HCEC 1CT (cell line): ENCODE measurements at regions not wholly inside any gene's neighbourhood (a gene's known extent, or its start where the extent isn't known, plus 50 kb on each side); places are given as distances from the start of the nearest gene placed in this dataset.
A peak's percentile ranks its signal among the peaks of the same experiment; 100 is the strongest.
"Not testable (repeated sequence)": the region's sequence is repeated elsewhere in the genome, so short reads cannot be mapped to it uniquely, and the experiment has no call there.

Source experiments
- DNase-seq: peaks from one replicate; pipeline ENCODE4 v3.0.0-alpha.2; 2017

- DNase-seq: no peak
Observed at GRCh38 chr2:8595428-8595805, 86.4 kb upstream of the ID2 start.

- DNase-seq: no peak
Observed at GRCh38 chr2:8595811-8596600, 85.8 kb upstream of the ID2 start.

- no peak for DNase-seq
Observed at GRCh38 chr2:8597094-8597493, 84.8 kb upstream of the ID2 start.

GRCh38 chr2:8597559-8598225 lies 84.2 kb upstream of the ID2 start:
- DNase-seq: no peak

GRCh38 chr2:8598295-8599165 lies 83.3 kb upstream of the ID2 start:
- DNase-seq: peak; percentile 90

GRCh38 chr2:8599421-8600242 lies 82.2 kb upstream of the ID2 start:
- DNase-seq: no peak

- DNase-seq: no peak
Observed at GRCh38 chr2:8600456-8600855, 81.4 kb upstream of the ID2 start.

- no peak for DNase-seq
Observed at GRCh38 chr2:8602809-8603208, 79.0 kb upstream of the ID2 start.

- not testable (repeated sequence) for DNase-seq
Observed at GRCh38 chr2:8603356-8603755, 78.5 kb upstream of the ID2 start.

- peak; percentile 7 for DNase-seq
Observed at GRCh38 chr2:8604262-8604661, 77.6 kb upstream of the ID2 start.

- peak; percentile 24 for DNase-seq
Observed at GRCh38 chr2:8605351-8606065, 76.3 kb upstream of the ID2 start.

- no peak for DNase-seq
Observed at GRCh38 chr2:8606226-8606625, 75.6 kb upstream of the ID2 start.

- DNase-seq: no peak
Observed at GRCh38 chr2:8606649-8607550, 75.0 kb upstream of the ID2 start.

- DNase-seq: no peak
Observed at GRCh38 chr2:8607606-8608005, 74.2 kb upstream of the ID2 start.

GRCh38 chr2:8608411-8608954 lies 73.4 kb upstream of the ID2 start:
- DNase-seq: no peak

- DNase-seq: no peak
Observed at GRCh38 chr2:8609357-8609811, 72.5 kb upstream of the ID2 start.

GRCh38 chr2:8610775-8611174 lies 71.1 kb upstream of the ID2 start:
- not testable (repeated sequence) for DNase-seq

- DNase-seq: no peak
Observed at GRCh38 chr2:8611246-8611645, 70.6 kb upstream of the ID2 start.

GRCh38 chr2:8611700-8612099 lies 70.2 kb upstream of the ID2 start:
- DNase-seq: no peak

GRCh38 chr2:8612734-8613179 lies 69.1 kb upstream of the ID2 start:
- DNase-seq: no peak
